ENCODE measurements at regions not wholly inside any gene's neighbourhood (a gene's known extent, or its start where the extent isn't known, plus 50 kb on each side); places are given as distances from the start of the nearest gene placed in this dataset.

- DNase-seq (ENCODE audit: low read depth, low spot score) = no peak
- H3K27ac ChIP-seq (ENCODE audit: control insufficient read depth, insufficient read depth) = no peak overlapping the region
- H3K36me3 ChIP-seq (ENCODE audit: control insufficient read depth in 2 of 2, insufficient read depth in 2 of 2, low read length in 1 of 2) = no peaks in the 10 kb centered on the region
- no peaks in the 10 kb centered on the region; a peak in 2 of 4 replicates for H3K27me3 ChIP-seq (replicated peaks in 1 of 2; ENCODE audit: control insufficient read depth in 2 of 2, insufficient read depth in 2 of 2, low read length in 1 of 2)
- no peak overlapping the region for H3K9ac ChIP-seq (ENCODE audit: control insufficient read depth, insufficient read depth, low read length)
- TF ChIP-seq KLF5 (IDR thresholded peaks at IDR 0.05; ENCODE audit: partially characterized antibody) (no peak), CBX5 (IDR thresholded peaks at IDR 0.05; ENCODE audit: low read depth) (no peak), SIX5 (IDR thresholded peaks at IDR 0.05; ENCODE audit: low read depth, low read length, severe bottlenecking) (no peak), BCL3 (IDR thresholded peaks at IDR 0.05; ENCODE audit: borderline replicate concordance, insufficient read depth, low read depth, low read length, poor library complexity, severe bottlenecking) (no peak), MXI1 (IDR thresholded peaks at IDR 0.05; ENCODE audit: low read depth, low read length) (no peak), SKIL (IDR thresholded peaks at IDR 0.05; ENCODE audit: low read depth, poor library complexity, severe bottlenecking) (no peak), ZNF622 (IDR thresholded peaks at IDR 0.05) (no peak), BCLAF1 (IDR thresholded peaks at IDR 0.05) (no peak), ZSCAN29 (IDR thresholded peaks at IDR 0.05) (no peak), NKRF (conservative IDR thresholded peaks at IDR 0.05) (no peak), SMAD5 (IDR thresholded peaks at IDR 0.05; ENCODE audit: low read depth) (no peak), LARP7 (IDR thresholded peaks at IDR 0.05) (no peak)
- no peaks in the 10 kb centered on the region for H3K4me1 ChIP-seq (ENCODE audit: control insufficient read depth, insufficient read depth, low read length)
- H3K4me2 ChIP-seq (ENCODE audit: control insufficient read depth, insufficient read depth) = no peak overlapping the region
- no peak for ATAC-seq
- ChIA-PET RAD21 (ENCODE audit: unreplicated experiment) (no interaction called here), SMC1A (ENCODE audit: uncharacterized antibody, unreplicated experiment) (no interaction called here), POLR2A (no interaction called here), CTCF (no interaction called here)
- no TSS peak for BruUV-seq (replicated peaks)
- H3K79me2 ChIP-seq (ENCODE audit: control insufficient read depth, insufficient read depth, low read length) = no peaks in the 10 kb centered on the region
- intact Hi-C loops (cut with micrococcal nuclease; ENCODE audit: unreplicated experiment) = no loop called here
- 12% methylated on average over 6 of the region's 6 CpGs for WGBS (ENCODE audit: insufficient coverage, insufficient replicate concordance, low lambda C conversion rate, missing lambda C conversion rate)
- H3K9me3 ChIP-seq (replicated peaks; ENCODE audit: control insufficient read depth, insufficient read depth, low read length) = no peaks in the 10 kb centered on the region
- no peaks in the 10 kb centered on the region for H4K20me1 ChIP-seq (ENCODE audit: control insufficient read depth, insufficient read depth)
- in situ Hi-C loops (cut with MboI) = no loop called here
- FAIRE-seq = no peak
- no peak overlapping the region for H3K4me3 ChIP-seq
- H2AFZ ChIP-seq (ENCODE audit: control insufficient read depth, low read depth, low read length) = no peak overlapping the region
Observed at GRCh38 chr11:94705891-94706615, 62.1 kb upstream of the AMOTL1 start.

Measured in GM12878 (cell line).